ENCODE measurements at regions not wholly inside any gene's neighbourhood (a gene's known extent, or its start where the extent isn't known, plus 50 kb on each side); places are given as distances from the start of the nearest gene placed in this dataset.

- Histone ChIP-seq H3K4me3 (ENCODE audit: extremely low read depth in 1 of 4, insufficient read depth in 2 of 4, low read depth in 3 of 4, low read length in 4 of 4) (no peak overlapping the region), H3K4me1 (replicated peaks in 1 of 4; ENCODE audit: control insufficient read depth in 3 of 4, insufficient read depth in 4 of 4, low read length in 3 of 4) (no peaks in the 10 kb centered on the region), H4K8ac (ENCODE audit: extremely low read depth, insufficient read depth, low read length) (no peak overlapping the region), H2AFZ (ENCODE audit: low read length) (no peak overlapping the region), H2BK120ac (replicated peaks; ENCODE audit: low read depth, low read length) (no peak overlapping the region), H2BK20ac (ENCODE audit: low read length) (no peak overlapping the region), H2AK5ac (ENCODE audit: low read depth, low read length) (no peak overlapping the region), H3K9ac (replicated peaks in 1 of 4; ENCODE audit: extremely low read depth in 1 of 4, low read depth in 3 of 4, low read length in 3 of 4) (no peak overlapping the region), H3K23ac (ENCODE audit: insufficient read length) (no peak overlapping the region), H3K27me3 (replicated peaks in 1 of 4; ENCODE audit: control insufficient read depth in 3 of 4, extremely low read depth in 1 of 4, insufficient read depth in 3 of 4, low read length in 3 of 4) (no peaks in the 10 kb centered on the region), H4K91ac (replicated peaks; ENCODE audit: insufficient read length, low read length) (no peak overlapping the region), H3K4me2 (ENCODE audit: insufficient read depth in 1 of 2, low read depth in 2 of 2, low read length in 2 of 2) (no peak overlapping the region), H3K14ac (ENCODE audit: insufficient read length) (no peak overlapping the region), H4K5ac (ENCODE audit: insufficient read length, low read depth, low read length) (no peak overlapping the region), H3K4ac (replicated peaks; ENCODE audit: insufficient read length, low read depth, low read length) (no peak overlapping the region), H3K27ac (ENCODE audit: low read depth, low read length) (no peak overlapping the region), H2BK15ac (ENCODE audit: low read length) (no peak overlapping the region), H2BK5ac (ENCODE audit: low read depth, low read length) (no peak overlapping the region), H3K9me3 (ENCODE audit: insufficient read depth in 2 of 2, low read depth in 1 of 2, low read length in 1 of 2) (no peaks in the 10 kb centered on the region), H3K18ac (ENCODE audit: extremely low read depth, low read length) (no peak overlapping the region), H3K36me3 (ENCODE audit: control insufficient read depth in 2 of 4, insufficient read depth in 4 of 4, low read length in 3 of 4) (no peaks in the 10 kb centered on the region), H3K79me2 (ENCODE audit: control insufficient read depth in 1 of 2, insufficient read depth in 2 of 2, low read length in 2 of 2) (no peaks in the 10 kb centered on the region), H3K56ac (replicated peaks; ENCODE audit: insufficient read length, low read depth, low read length) (no peak overlapping the region), H4K20me1 (replicated peaks in 1 of 2; ENCODE audit: control insufficient read depth in 1 of 2, insufficient read depth in 2 of 2, low read length in 2 of 2) (no peaks in the 10 kb centered on the region), H3K23me2 (ENCODE audit: low read depth, low read length) (no peaks in the 10 kb centered on the region; the same call in 1 of the 2 replicates), H2BK12ac (ENCODE audit: low read depth, low read length) (no peak overlapping the region), H3K79me1 (ENCODE audit: low read depth, low read length) (no peaks in the 10 kb centered on the region)
- FAIRE-seq (no peak), DNase-seq (ENCODE audit: low read depth in 1 of 2, low spot score in 2 of 2) (no peak)
- ChIA-PET POLR2A (ENCODE audit: partially characterized antibody) (no interaction called here), CTCF (ENCODE audit: partially characterized antibody) (no interaction called here)
- 77% methylated on average over 1 of the region's 1 CpG; no CpG with 5 or more reads in 1 of the 2 experiments for WGBS, 2 experiments (ENCODE audit: extremely low coverage in 1 of 2, insufficient coverage in 1 of 2, insufficient read length in 1 of 2, insufficient replicate concordance in 2 of 2, low coverage in 1 of 2, low lambda C conversion rate in 2 of 2, missing lambda C conversion rate in 1 of 2)
- no peak for TF ChIP-seq POLR2AphosphoS5 (IDR thresholded peaks at IDR 0.05; ENCODE audit: low read depth, low read length)
- TF ChIP-seq TCF12 (IDR thresholded peaks at IDR 0.05; ENCODE audit: low read depth, low read length): no peak
- no peak for TF ChIP-seq KDM5A (IDR thresholded peaks at IDR 0.05; ENCODE audit: low read length)
- no peak for TF ChIP-seq NANOG (IDR thresholded peaks at IDR 0.05; ENCODE audit: insufficient read depth, low read depth, low read length, poor library complexity, severe bottlenecking)
- no peak for TF ChIP-seq TBP (IDR thresholded peaks at IDR 0.05; ENCODE audit: low read depth, low read length)
Measured at GRCh38 chr5:89117124-89117644, 234.2 kb upstream of the MEF2C start.
